Type B pancreatic cell (in vitro differentiated cells): ENCODE measurements at regions not wholly inside any gene's neighbourhood (a gene's known extent, or its start where the extent isn't known, plus 50 kb on each side); places are given as distances from the start of the nearest gene placed in this dataset.

Source experiments
- DNase-seq: peaks from one replicate; pipeline ENCODE4 v3.0.0; 2021; ENCODE audit warnings: mixed read lengths; ENCODE audit not compliant: unreplicated experiment; ENCODE audit errors: extremely low spot score
- H3K27ac Mint-ChIP-seq: 2 replicates; pipeline ENCODE4 v1.8.0; 2021; ENCODE audit warnings: mild to moderate bottlenecking, mixed read lengths
- H3K27me3 Mint-ChIP-seq: 2 replicates; pipeline ENCODE4 v1.8.0; 2021; ENCODE audit warnings: mixed read lengths
- H3K36me3 Mint-ChIP-seq: 2 replicates; pipeline ENCODE4 v1.8.0; 2021; ENCODE audit warnings: mixed read lengths
- H3K4me1 Mint-ChIP-seq: one replicate; pipeline ENCODE4 v1.8.0; 2021; ENCODE audit warnings: mixed read lengths; ENCODE audit not compliant: unreplicated experiment
- H3K4me3 Mint-ChIP-seq: 2 replicates; pipeline ENCODE4 v1.8.0; 2021; ENCODE audit warnings: mild to moderate bottlenecking, mixed read lengths
- H3K9me3 Mint-ChIP-seq: 2 replicates; pipeline ENCODE4 v1.8.0; 2021; ENCODE audit warnings: mixed read lengths
- TF ChIP-seq, protein P1 (sequence below): fragments of 200-600 bp; sonication (generic); conservative IDR thresholded peaks from 2 replicates; pipeline ENCODE4 v1.5.0; 2021; ENCODE audit warnings: antibody characterized with exemption, mild to moderate bottlenecking

DNA sequence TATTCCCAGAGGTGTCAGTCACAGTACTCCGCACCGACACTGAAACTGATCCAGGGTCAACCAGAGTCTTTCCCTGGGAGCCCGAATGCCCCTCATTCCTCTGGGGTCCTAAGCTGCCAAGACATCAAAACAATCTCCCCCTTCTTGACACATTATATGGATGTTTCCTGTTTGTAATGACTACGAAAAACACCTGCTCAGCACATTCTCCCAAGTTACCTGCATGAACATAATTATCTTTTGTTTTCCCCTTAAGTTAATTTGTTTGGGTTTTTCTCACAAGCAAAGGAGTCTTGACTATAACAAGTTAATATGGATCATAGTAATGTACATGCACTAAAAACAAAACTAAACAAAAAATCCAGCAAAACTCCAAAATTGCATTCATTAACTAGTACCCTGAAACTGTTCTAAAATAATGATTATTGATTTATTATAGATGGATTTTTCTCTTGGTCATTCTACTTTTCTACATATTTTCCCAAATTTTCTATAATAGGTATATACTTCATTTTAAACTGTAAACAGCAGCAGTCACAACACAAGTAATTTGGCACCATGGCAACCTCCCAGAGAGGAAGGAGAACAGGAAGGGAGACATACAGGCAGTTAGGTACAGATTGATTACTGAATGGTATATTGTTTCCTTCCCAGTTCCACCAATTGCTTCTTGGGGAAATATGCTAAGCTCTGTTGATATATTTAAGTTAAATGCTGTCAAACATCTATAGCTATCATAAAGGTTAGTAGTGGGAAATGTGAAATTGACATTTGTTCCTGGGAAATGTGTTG is 631.5 kb downstream of the METTL15 start:
- H3K36me3 Mint-ChIP-seq = no peaks in the 10 kb centered on the region
- H3K4me3 Mint-ChIP-seq = no peak overlapping the region
- TF ChIP-seq, protein P1, sequence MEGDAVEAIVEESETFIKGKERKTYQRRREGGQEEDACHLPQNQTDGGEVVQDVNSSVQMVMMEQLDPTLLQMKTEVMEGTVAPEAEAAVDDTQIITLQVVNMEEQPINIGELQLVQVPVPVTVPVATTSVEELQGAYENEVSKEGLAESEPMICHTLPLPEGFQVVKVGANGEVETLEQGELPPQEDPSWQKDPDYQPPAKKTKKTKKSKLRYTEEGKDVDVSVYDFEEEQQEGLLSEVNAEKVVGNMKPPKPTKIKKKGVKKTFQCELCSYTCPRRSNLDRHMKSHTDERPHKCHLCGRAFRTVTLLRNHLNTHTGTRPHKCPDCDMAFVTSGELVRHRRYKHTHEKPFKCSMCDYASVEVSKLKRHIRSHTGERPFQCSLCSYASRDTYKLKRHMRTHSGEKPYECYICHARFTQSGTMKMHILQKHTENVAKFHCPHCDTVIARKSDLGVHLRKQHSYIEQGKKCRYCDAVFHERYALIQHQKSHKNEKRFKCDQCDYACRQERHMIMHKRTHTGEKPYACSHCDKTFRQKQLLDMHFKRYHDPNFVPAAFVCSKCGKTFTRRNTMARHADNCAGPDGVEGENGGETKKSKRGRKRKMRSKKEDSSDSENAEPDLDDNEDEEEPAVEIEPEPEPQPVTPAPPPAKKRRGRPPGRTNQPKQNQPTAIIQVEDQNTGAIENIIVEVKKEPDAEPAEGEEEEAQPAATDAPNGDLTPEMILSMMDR = no peak
- H3K9me3 Mint-ChIP-seq = peaks cover 4% of the 10 kb centered on the region
- no peaks in the 10 kb centered on the region for H3K27me3 Mint-ChIP-seq
- DNase-seq = no peak
- peaks cover 20% of the 10 kb centered on the region for H3K4me1 Mint-ChIP-seq
- no peak overlapping the region for H3K27ac Mint-ChIP-seq

DNA sequence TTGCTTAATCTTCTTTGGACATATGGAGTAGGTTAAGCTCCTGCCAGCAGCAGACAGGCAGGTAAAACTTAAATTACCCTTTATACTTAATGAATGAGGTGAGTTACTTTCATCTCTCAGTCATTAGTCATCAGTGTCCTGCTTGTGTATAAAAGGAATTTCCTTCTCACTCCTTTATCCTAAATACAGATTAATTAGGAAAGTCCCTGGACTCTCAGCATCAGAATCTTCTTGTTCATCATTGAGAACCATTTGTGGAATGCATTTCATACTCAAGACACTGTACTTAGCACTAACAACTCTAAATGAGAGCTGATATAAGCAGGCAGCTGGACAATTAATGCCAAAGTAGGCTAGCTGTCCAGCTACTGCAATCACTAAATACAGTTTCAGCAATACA is 630.4 kb downstream of the METTL15 start:
- Mint-ChIP-seq H3K27ac (no peak overlapping the region), H3K36me3 (no peaks in the 10 kb centered on the region), H3K4me3 (no peak overlapping the region), H3K27me3 (no peaks in the 10 kb centered on the region), H3K9me3 (no peaks in the 10 kb centered on the region), H3K4me1 (peaks cover 16% of the 10 kb centered on the region)
- DNase-seq = no peak
- TF ChIP-seq, protein P1 = no peak

DNA sequence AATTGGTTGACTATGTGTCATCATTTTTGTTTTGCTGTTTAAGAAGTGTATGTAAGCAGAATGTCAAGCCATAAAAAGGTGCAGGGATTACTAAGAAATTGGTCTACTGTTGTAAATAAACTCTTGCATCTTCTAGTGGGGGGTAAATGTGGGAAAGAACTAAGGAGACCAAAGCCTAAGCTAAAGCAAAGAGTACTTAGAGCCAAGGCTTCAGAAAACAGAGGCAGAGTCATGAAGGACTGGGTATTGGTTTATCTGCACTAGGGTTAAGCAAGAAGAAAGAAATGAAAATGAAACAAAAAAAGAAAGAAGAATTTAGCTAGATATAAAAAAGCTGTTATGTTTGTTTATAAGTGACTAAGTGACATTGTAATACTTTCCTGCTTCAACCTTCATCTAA is 628.1 kb downstream of the METTL15 start:
- no peak overlapping the region for H3K27ac Mint-ChIP-seq
- no peaks in the 10 kb centered on the region for H3K36me3 Mint-ChIP-seq
- no peaks in the 10 kb centered on the region for H3K9me3 Mint-ChIP-seq
- TF ChIP-seq, protein P1 = no peak
- peaks cover 16% of the 10 kb centered on the region for H3K4me1 Mint-ChIP-seq
- no peak overlapping the region for H3K4me3 Mint-ChIP-seq
- no peak for DNase-seq
- H3K27me3 Mint-ChIP-seq = no peaks in the 10 kb centered on the region

DNA sequence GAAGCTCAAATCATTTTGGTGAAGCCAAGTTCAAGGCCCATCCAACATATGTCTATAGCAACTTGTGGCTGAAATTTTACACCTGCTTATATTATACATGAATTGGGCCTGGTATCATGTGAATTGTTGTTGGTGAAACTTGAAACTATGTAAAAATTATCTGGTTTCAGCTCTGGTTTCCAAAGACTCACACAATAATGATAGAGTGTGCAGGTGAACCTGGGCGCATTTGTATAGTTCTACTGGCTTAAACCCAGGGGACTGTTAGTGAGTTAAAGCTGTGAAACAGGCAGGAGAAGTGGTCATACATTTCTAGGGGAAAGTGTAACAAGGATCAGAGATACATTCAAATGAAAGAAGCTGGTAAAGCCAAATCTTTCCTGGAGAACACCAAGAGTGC is 627.3 kb downstream of the METTL15 start:
- Mint-ChIP-seq H3K36me3 (no peaks in the 10 kb centered on the region), H3K4me1 (peaks cover 16% of the 10 kb centered on the region), H3K27ac (no peak overlapping the region), H3K4me3 (no peak overlapping the region), H3K27me3 (no peaks in the 10 kb centered on the region), H3K9me3 (no peaks in the 10 kb centered on the region)
- TF ChIP-seq, protein P1 = no peak
- DNase-seq = no peak

DNA sequence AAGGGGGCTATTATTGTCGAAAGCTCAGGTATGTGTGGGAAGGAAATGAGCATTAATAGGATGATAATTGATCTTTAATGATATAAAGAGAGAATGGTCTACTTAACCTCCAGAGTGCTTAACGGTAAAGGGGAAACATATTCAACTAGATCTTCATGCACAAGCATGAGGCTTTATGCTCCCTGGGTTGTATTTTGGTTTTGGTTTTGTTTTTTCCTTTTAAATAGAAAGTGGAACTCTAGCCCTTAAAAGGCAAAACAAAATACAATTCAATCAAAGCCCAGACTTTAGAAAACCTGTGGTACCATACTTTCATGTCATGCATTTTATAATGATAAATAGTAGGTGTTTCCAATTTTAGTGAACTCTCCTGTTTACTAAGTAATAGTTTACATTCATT is 622.7 kb downstream of the METTL15 start:
- no peaks in the 10 kb centered on the region for H3K9me3 Mint-ChIP-seq
- TF ChIP-seq, protein P1 = no peak
- H3K4me3 Mint-ChIP-seq = no peak overlapping the region
- DNase-seq = no peak
- H3K27ac Mint-ChIP-seq = no peak overlapping the region
- no peaks in the 10 kb centered on the region for H3K4me1 Mint-ChIP-seq
- no peaks in the 10 kb centered on the region for H3K36me3 Mint-ChIP-seq
- H3K27me3 Mint-ChIP-seq = no peaks in the 10 kb centered on the region
